ENCODE measurements at regions not wholly inside any gene's neighbourhood (a gene's known extent, or its start where the extent isn't known, plus 50 kb on each side); places are given as distances from the start of the nearest gene placed in this dataset.

DNA sequence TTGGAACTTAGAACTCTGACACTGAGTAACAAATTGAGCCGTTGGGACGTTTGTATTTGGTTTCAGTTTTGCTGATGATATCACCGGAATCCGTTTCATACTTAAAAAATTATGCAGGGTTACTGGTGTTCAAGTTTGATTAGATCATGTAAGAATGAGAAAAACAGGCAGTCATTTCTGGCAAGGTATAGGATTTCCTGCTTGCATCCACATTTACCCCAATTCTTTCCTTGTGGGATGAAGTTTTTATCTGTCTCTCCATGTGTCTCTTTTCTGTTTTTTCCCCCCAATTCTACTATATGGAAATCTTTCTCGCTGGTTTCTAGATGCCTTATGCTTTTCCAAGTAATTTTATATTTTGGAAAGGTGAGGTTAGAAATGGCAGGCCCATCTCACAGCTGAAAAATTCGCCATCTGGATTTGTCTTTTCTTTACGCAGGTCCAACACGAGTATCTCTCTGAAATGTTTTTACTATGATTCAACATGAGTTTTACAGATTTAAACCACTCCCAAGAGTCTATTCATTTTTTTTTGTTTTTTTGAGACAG lies 197.9 kb downstream of the SHOX start (continued):
- TF ChIP-seq CHD7 (IDR thresholded peaks at IDR 0.05; ENCODE audit: insufficient replicate concordance, low read length) (no peak), SP1 (IDR thresholded peaks at IDR 0.05; ENCODE audit: low read depth, low read length) (no peak)

All from H1 (cell line).